Vagina (tissue), 2 donors: ENCODE measurements at regions not wholly inside any gene's neighbourhood (a gene's known extent, or its start where the extent isn't known, plus 50 kb on each side); places are given as distances from the start of the nearest gene placed in this dataset.

Source experiments
- CTCF ChIP-seq, 3 experiments: fragments of 450-650 bp in 2 of 3; fragments of 200-600 bp in 1 of 3; sonication (generic) in 1 of 3; IDR thresholded peaks; one replicate each; pipeline ENCODE4 v1.5.1; 2017 to 2019; ENCODE audit warnings: antibody characterized with exemption in 3 of 3, mild to moderate bottlenecking in 2 of 3, moderate library complexity in 2 of 3
- POLR2A ChIP-seq, 2 donors: fragments of 450-650 bp; IDR thresholded peaks; one replicate each; pipeline ENCODE4 v1.6.1; 2017; ENCODE audit warnings: antibody characterized with exemption in 2 of 2, mild to moderate bottlenecking in 2 of 2, moderate library complexity in 2 of 2
- POLR2AphosphoS5 ChIP-seq, 2 donors: sonication (generic); formaldehyde crosslinking; IDR thresholded peaks; one replicate each; pipeline ENCODE4 v1.9.0; 2017; ENCODE audit warnings: antibody characterized with exemption in 2 of 2, mild to moderate bottlenecking in 2 of 2, low read depth in 1 of 2; ENCODE audit not compliant: insufficient read depth in 1 of 2

DNA sequence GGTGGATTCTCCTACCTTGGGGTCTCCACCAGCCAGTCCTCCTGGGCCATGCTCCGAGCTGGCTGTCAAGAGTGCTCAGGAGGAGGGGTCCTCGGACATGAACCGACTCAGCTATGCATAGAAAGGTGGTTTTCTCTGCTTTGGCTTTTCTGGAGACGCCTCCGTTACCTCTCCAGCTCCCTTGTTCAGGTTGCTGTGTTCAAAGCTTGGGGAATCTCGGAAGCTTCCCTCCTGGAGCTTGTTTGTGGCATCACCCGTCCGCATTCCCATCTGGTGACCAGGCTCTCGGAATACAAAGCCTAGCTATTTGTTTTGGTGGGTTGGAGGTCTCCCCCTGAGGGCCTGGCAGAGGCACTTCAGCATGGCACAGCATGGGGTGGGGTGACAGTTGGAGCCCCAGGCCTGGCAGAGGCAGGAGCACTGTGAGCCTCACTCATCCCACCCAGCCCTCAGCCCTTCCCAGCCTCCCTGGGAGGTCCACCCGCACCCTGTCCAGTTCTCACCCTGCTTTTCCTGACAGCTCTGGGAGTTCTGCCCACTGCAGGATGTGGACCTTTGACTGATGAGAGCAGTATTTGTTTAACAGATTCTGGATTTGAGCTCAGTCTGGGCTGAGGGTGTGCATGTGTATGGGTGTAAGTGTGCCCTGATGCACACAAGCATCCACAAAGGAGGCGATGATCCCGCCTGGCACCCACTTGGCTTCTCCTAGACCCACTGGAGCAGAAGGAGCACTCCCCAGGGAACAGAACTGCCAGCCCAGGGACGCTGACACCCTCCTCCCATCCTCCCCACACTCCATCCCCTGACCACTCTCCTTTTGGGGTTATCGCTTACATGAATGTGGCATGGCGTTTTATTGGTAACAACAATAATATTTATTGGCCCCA lies 107.3 kb upstream of the HS6ST1 start:
- TF ChIP-seq CTCF (IDR thresholded peaks at IDR 0.05), result no peak
- TF ChIP-seq POLR2A (IDR thresholded peaks at IDR 0.05), result no peak
- no peak for TF ChIP-seq POLR2AphosphoS5 (IDR thresholded peaks at IDR 0.05; ENCODE audit: insufficient read depth in 1 of 2, low read depth in 1 of 2)
